ENCODE measurements at regions not wholly inside any gene's neighbourhood (a gene's known extent, or its start where the extent isn't known, plus 50 kb on each side); places are given as distances from the start of the nearest gene placed in this dataset.

DNA sequence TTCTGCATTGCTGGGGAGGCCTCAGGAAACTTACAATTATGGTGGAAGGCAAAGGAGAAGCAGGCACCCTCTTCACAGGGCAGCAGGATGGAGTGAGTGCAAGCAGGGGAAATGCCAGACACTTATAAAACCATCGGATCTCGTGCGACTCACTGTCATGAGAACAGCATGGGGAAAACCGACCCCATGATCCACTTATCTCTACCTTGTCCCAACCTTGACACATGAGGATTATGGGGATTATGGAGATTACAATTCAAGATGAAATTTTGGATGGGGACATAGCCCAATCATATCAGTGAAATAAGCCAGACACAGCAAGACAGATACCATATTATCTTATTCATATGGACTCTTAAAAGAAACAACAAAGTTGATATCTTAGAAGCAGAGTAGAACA lies 134.9 kb downstream of the C4orf33 start:
- no peaks in the 10 kb centered on the region for H3K4me1 ChIP-seq (ENCODE audit: control insufficient read depth, extremely low read depth, insufficient read depth, low read length)
- no peak overlapping the region for H3K9ac ChIP-seq (ENCODE audit: control insufficient read depth, extremely low read depth, insufficient read depth, low read length)
- dilution Hi-C loops (cut with MboI; ENCODE audit: extremely low pct_ligation_motif_present, low sequenced_read_pairs) = no loop called here
- no peak overlapping the region for H3K27ac ChIP-seq (ENCODE audit: control insufficient read depth, insufficient read depth, low read length)
- no peaks in the 10 kb centered on the region for H3K9me1 ChIP-seq (ENCODE audit: control insufficient read depth, extremely low read depth, insufficient read depth, low read length)
- H3K4me3 ChIP-seq (ENCODE audit: control insufficient read depth in 2 of 3, extremely low read depth in 1 of 3, insufficient read depth in 2 of 3, low read depth in 1 of 3, low read length in 3 of 3) = no peak overlapping the region
- FAIRE-seq (no peak), DNase-seq (ENCODE audit: low read depth, low spot score) (no peak)
- TF ChIP-seq EZH2 (IDR thresholded peaks at IDR 0.05; ENCODE audit: low read length) = no peak
- TF ChIP-seq, protein P1, sequence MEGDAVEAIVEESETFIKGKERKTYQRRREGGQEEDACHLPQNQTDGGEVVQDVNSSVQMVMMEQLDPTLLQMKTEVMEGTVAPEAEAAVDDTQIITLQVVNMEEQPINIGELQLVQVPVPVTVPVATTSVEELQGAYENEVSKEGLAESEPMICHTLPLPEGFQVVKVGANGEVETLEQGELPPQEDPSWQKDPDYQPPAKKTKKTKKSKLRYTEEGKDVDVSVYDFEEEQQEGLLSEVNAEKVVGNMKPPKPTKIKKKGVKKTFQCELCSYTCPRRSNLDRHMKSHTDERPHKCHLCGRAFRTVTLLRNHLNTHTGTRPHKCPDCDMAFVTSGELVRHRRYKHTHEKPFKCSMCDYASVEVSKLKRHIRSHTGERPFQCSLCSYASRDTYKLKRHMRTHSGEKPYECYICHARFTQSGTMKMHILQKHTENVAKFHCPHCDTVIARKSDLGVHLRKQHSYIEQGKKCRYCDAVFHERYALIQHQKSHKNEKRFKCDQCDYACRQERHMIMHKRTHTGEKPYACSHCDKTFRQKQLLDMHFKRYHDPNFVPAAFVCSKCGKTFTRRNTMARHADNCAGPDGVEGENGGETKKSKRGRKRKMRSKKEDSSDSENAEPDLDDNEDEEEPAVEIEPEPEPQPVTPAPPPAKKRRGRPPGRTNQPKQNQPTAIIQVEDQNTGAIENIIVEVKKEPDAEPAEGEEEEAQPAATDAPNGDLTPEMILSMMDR (optimal IDR thresholded peaks at IDR 0.05 in 1 of 3, IDR thresholded peaks at IDR 0.05 in 1 of 3, conservative IDR thresholded peaks at IDR 0.05 in 1 of 3; ENCODE audit: extremely low read depth in 1 of 3, insufficient read depth in 2 of 3, low read length in 3 of 3) = no peak
- no peaks in the 10 kb centered on the region for H3K27me3 ChIP-seq (ENCODE audit: control insufficient read depth, extremely low read depth, insufficient read depth, low read length)
- H2AFZ ChIP-seq (ENCODE audit: control insufficient read depth, low read length) = no peak overlapping the region
- no peaks in the 10 kb centered on the region for H3K36me3 ChIP-seq (ENCODE audit: control insufficient read depth in 2 of 2, extremely low read depth in 1 of 2, insufficient read depth in 2 of 2, low read length in 2 of 2)
- H4K20me1 ChIP-seq (ENCODE audit: control insufficient read depth, extremely low read depth, insufficient read depth, low read length) = no peaks in the 10 kb centered on the region
- no peaks in the 10 kb centered on the region for H3K9me3 ChIP-seq (ENCODE audit: control insufficient read depth, low read depth, low read length)
- no peak overlapping the region for H3K4me2 ChIP-seq (ENCODE audit: control insufficient read depth, extremely low read depth, insufficient read depth, low read depth, low read length)
- no peaks in the 10 kb centered on the region for H3K79me2 ChIP-seq (ENCODE audit: control insufficient read depth, insufficient read depth, low read length)

DNA sequence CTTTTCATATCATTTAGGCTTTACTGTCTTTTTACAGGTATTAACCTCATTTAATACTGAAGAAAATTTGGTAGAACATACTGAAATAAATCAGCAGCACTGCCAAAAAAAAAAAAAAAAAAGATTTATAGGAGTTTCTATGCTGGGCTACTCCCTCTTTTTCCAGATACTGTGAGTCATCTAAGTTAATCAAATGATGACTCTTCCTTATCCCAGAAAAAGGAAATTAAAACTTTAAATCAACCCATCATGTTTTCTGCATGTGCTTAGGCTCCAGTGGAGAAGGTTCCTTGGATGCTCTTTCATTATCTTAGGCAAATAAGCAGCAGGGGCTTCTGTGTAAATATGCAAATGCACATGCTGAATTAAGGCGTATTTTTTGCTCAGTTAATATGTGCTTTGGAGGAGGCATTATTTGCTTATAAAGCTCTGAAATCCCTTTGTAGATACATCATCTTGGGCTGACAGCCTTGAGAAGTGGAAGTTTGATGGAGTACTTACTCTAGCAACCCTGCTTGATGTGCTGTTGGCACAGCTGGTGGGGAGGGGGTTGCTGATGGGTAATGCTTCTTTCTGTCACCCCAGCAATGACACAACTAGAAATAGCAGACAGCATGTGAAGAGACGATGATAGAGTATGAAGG lies 136.1 kb downstream of the C4orf33 start:
- Histone ChIP-seq H3K27me3 (ENCODE audit: control insufficient read depth, extremely low read depth, insufficient read depth, low read length) (no peaks in the 10 kb centered on the region), H3K9me1 (ENCODE audit: control insufficient read depth, extremely low read depth, insufficient read depth, low read length) (no peaks in the 10 kb centered on the region), H4K20me1 (ENCODE audit: control insufficient read depth, extremely low read depth, insufficient read depth, low read length) (no peaks in the 10 kb centered on the region), H3K9ac (ENCODE audit: control insufficient read depth, extremely low read depth, insufficient read depth, low read length) (no peak overlapping the region), H3K79me2 (ENCODE audit: control insufficient read depth, insufficient read depth, low read length) (no peaks in the 10 kb centered on the region), H3K4me1 (ENCODE audit: control insufficient read depth, extremely low read depth, insufficient read depth, low read length) (no peaks in the 10 kb centered on the region), H3K27ac (ENCODE audit: control insufficient read depth, insufficient read depth, low read length) (no peak overlapping the region), H3K4me2 (ENCODE audit: control insufficient read depth, extremely low read depth, insufficient read depth, low read depth, low read length) (no peak overlapping the region), H3K36me3 (ENCODE audit: control insufficient read depth in 2 of 2, extremely low read depth in 1 of 2, insufficient read depth in 2 of 2, low read length in 2 of 2) (no peaks in the 10 kb centered on the region), H2AFZ (ENCODE audit: control insufficient read depth, low read length) (no peak overlapping the region), H3K9me3 (ENCODE audit: control insufficient read depth, low read depth, low read length) (no peaks in the 10 kb centered on the region), H3K4me3 (ENCODE audit: control insufficient read depth in 2 of 3, extremely low read depth in 1 of 3, insufficient read depth in 2 of 3, low read depth in 1 of 3, low read length in 3 of 3) (no peak overlapping the region)
- FAIRE-seq (no peak), DNase-seq (ENCODE audit: low read depth, low spot score) (no peak)
- TF ChIP-seq EZH2 (IDR thresholded peaks at IDR 0.05; ENCODE audit: low read length) = no peak
- TF ChIP-seq, protein P1 (optimal IDR thresholded peaks at IDR 0.05 in 1 of 3, IDR thresholded peaks at IDR 0.05 in 1 of 3, conservative IDR thresholded peaks at IDR 0.05 in 1 of 3; ENCODE audit: extremely low read depth in 1 of 3, insufficient read depth in 2 of 3, low read length in 3 of 3) = no peak
- dilution Hi-C loops (cut with MboI; ENCODE audit: extremely low pct_ligation_motif_present, low sequenced_read_pairs) = no loop called here
